ENCODE measurements at regions not wholly inside any gene's neighbourhood (a gene's known extent, or its start where the extent isn't known, plus 50 kb on each side); places are given as distances from the start of the nearest gene placed in this dataset.

GRCh38 chr19:30274987-30275386, 97.2 kb upstream of the ZNF536 start:
- FAIRE-seq: no peak

GRCh38 chr19:30276011-30276882, 95.9 kb upstream of the ZNF536 start:
- TF ChIP-seq POLR2A (IDR thresholded peaks at IDR 0.05; ENCODE audit: low read depth, low read length): no peak
- DNase-seq (ENCODE audit: insufficient read length, low spot score) (no peak), FAIRE-seq (no peak)

More at GRCh38 chr19:30274987-30275386, 97.2 kb upstream of the ZNF536 start:
- TF ChIP-seq POLR2A (IDR thresholded peaks at IDR 0.05; ENCODE audit: low read depth, low read length): no peak
- DNase-seq (ENCODE audit: insufficient read length, low spot score): no peak

GRCh38 chr19:30276883-30277280, 95.3 kb upstream of the ZNF536 start:
- DNase-seq (ENCODE audit: insufficient read length, low spot score) (no peak), FAIRE-seq (no peak)

GRCh38 chr19:30277941-30278881, 94.0 kb upstream of the ZNF536 start:
- TF ChIP-seq POLR2A (IDR thresholded peaks at IDR 0.05; ENCODE audit: low read depth, low read length): no peak
- FAIRE-seq: no peak
- DNase-seq (ENCODE audit: insufficient read length, low spot score): no peak

More at GRCh38 chr19:30276883-30277280, 95.3 kb upstream of the ZNF536 start:
- TF ChIP-seq POLR2A (IDR thresholded peaks at IDR 0.05; ENCODE audit: low read depth, low read length): no peak

DNA sequence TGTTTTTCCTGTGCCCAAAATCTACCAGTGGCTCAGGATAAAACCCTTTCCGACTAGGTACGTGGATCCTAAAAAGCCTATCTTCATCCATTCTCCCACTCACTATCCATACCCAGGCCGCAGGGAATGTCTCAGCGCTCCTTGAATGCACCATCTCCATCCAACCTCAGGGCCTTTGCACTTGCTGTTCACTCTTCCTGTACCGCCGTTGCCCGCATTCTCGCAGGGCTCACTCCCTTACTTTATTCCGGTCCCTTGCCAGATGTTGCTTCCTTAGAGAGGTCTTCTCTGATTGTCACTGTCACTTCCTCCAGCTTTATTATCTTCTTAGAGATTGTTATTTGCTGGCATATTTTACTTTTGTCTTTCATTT, 93.3 kb upstream of the ZNF536 start:
- no peak for TF ChIP-seq POLR2A (IDR thresholded peaks at IDR 0.05; ENCODE audit: low read depth, low read length)
- FAIRE-seq (no peak), DNase-seq (ENCODE audit: insufficient read length, low spot score) (no peak)

GRCh38 chr19:30280018-30280417, 92.2 kb upstream of the ZNF536 start:
- DNase-seq (ENCODE audit: insufficient read length, low spot score): no peak
- no peak for FAIRE-seq
- TF ChIP-seq POLR2A (IDR thresholded peaks at IDR 0.05; ENCODE audit: low read depth, low read length): no peak

DNA sequence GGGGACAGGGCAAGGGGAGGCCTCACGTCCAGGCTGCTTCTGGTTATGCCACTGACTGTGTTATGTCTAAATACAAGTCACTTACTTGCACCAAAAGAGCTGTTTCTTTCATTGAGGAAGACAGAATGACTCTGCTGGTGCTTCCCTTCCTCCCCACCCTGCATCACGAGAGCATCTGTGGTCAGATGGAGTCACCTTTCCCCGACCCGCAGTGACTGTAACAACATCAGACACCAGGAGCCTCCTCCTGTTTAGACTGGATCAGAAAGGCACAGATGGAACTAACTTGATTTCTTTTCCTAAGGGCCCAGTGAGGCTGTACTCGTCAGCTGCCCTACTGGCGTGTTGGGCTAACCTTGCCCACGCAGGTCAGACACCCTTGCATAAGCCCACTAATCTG, 90.3 kb upstream of the ZNF536 start:
- TF ChIP-seq POLR2A (IDR thresholded peaks at IDR 0.05; ENCODE audit: low read depth, low read length): no peak
- DNase-seq (ENCODE audit: insufficient read length, low spot score) (no peak), FAIRE-seq (no peak)

- no peak for DNase-seq (ENCODE audit: insufficient read length, low spot score)
- no peak for TF ChIP-seq POLR2A (IDR thresholded peaks at IDR 0.05; ENCODE audit: low read depth, low read length)
Observed at GRCh38 chr19:30283556-30283955, 88.6 kb upstream of the ZNF536 start.

DNA sequence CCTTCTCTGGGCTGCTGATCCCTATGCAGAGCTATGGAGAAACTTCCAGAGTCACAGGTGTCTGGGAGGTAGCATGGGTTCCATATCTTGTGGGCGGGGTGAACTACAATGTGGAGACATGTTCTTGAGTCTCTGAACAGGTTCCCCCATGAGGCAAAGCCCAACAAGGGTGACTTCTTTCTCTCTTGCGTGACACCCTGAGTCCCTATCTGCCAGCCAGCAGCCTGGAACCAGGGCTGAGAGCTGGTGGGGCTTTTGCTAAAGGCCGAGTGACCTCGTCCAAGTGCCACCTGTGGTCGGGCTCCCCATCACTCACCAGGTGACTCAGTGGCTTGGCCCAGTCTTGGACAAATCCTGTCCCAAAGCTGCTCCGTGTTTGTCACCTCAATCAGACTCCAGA, 88.0 kb upstream of the ZNF536 start:
- DNase-seq (ENCODE audit: insufficient read length, low spot score) (no peak), FAIRE-seq (no peak)
- no peak for TF ChIP-seq POLR2A (IDR thresholded peaks at IDR 0.05; ENCODE audit: low read depth, low read length)

More at GRCh38 chr19:30283556-30283955, 88.6 kb upstream of the ZNF536 start:
- FAIRE-seq: no peak

- TF ChIP-seq POLR2A (IDR thresholded peaks at IDR 0.05; ENCODE audit: low read depth, low read length): no peak
- no peak for DNase-seq (ENCODE audit: insufficient read length, low spot score)
- FAIRE-seq: no peak
Observed at GRCh38 chr19:30284885-30285284, 87.3 kb upstream of the ZNF536 start.

GRCh38 chr19:30286378-30286777, 85.8 kb upstream of the ZNF536 start:
- TF ChIP-seq POLR2A (IDR thresholded peaks at IDR 0.05; ENCODE audit: low read depth, low read length): no peak
- DNase-seq (ENCODE audit: insufficient read length, low spot score): no peak
- no peak for FAIRE-seq

- no peak for FAIRE-seq
- DNase-seq (ENCODE audit: insufficient read length, low spot score): no peak
- TF ChIP-seq POLR2A (IDR thresholded peaks at IDR 0.05; ENCODE audit: low read depth, low read length): no peak
Observed at GRCh38 chr19:30287259-30287658, 84.9 kb upstream of the ZNF536 start.

- DNase-seq (ENCODE audit: insufficient read length, low spot score) (no peak), FAIRE-seq (no peak)
- TF ChIP-seq POLR2A (IDR thresholded peaks at IDR 0.05; ENCODE audit: low read depth, low read length): no peak
Observed at GRCh38 chr19:30287973-30288372, 84.2 kb upstream of the ZNF536 start.

GRCh38 chr19:30288911-30289310, 83.3 kb upstream of the ZNF536 start:
- no peak for FAIRE-seq
- DNase-seq (ENCODE audit: insufficient read length, low spot score): no peak
- TF ChIP-seq POLR2A (IDR thresholded peaks at IDR 0.05; ENCODE audit: low read depth, low read length): no peak
